ENCODE measurements at regions not wholly inside any gene's neighbourhood (a gene's known extent, or its start where the extent isn't known, plus 50 kb on each side); places are given as distances from the start of the nearest gene placed in this dataset.

- TF ChIP-seq FOXM1 (IDR thresholded peaks at IDR 0.05; ENCODE audit: borderline replicate concordance, low read depth) (no peak), USF1 (IDR thresholded peaks at IDR 0.05) (no peak), EP300 (IDR thresholded peaks at IDR 0.05; ENCODE audit: borderline replicate concordance) (no peak), REST (IDR thresholded peaks at IDR 0.05; ENCODE audit: low read depth) (no peak), RAD21 (IDR thresholded peaks at IDR 0.05; ENCODE audit: low read depth) (no peak), EGR1 (IDR thresholded peaks at IDR 0.05) (no peak), NFIC (IDR thresholded peaks at IDR 0.05) (no peak), TAF1 (IDR thresholded peaks at IDR 0.05; ENCODE audit: low read depth) (no peak), MAX (IDR thresholded peaks at IDR 0.05) (no peak), TEAD4 (IDR thresholded peaks at IDR 0.05) (no peak), YY1 (IDR thresholded peaks at IDR 0.05; ENCODE audit: low read depth) (no peak), ZBTB7A (IDR thresholded peaks at IDR 0.05; ENCODE audit: low read depth) (no peak)
These were observed 406.1 kb upstream of the OR4E1 start for GRCh38 chr14:22079766-22080165.
